ENCODE measurements at regions not wholly inside any gene's neighbourhood (a gene's known extent, or its start where the extent isn't known, plus 50 kb on each side); places are given as distances from the start of the nearest gene placed in this dataset.

- no peak for TF ChIP-seq POLR2AphosphoS5 (IDR thresholded peaks at IDR 0.05; ENCODE audit: low read depth, low read length)
- no peak for TF ChIP-seq TAF1 (IDR thresholded peaks at IDR 0.05; ENCODE audit: borderline replicate concordance, insufficient read depth, low read length)
- TF ChIP-seq REST (IDR thresholded peaks at IDR 0.05; ENCODE audit: insufficient read depth in 1 of 2, low read depth in 2 of 2, low read length in 2 of 2) = no peak
These were observed 1141.8 kb upstream of the PCDH7 start for GRCh38 chr4:29578329-29578728.

All from PFSK-1 (cell line).